GM19035 (cell line): ENCODE measurements at regions not wholly inside any gene's neighbourhood (a gene's known extent, or its start where the extent isn't known, plus 50 kb on each side); places are given as distances from the start of the nearest gene placed in this dataset.
A peak's percentile ranks its signal among the peaks of the same experiment; 100 is the strongest.
"Not testable (repeated sequence)": the region's sequence is repeated elsewhere in the genome, so short reads cannot be mapped to it uniquely, and the experiment has no call there.

ENCODE experiments used
- ATAC-seq: cut with Tn5 transposase; IDR thresholded peaks from one replicate; pipeline ENCODE4 v1.9.1; 2021; ENCODE audit not compliant: unreplicated experiment

DNA sequence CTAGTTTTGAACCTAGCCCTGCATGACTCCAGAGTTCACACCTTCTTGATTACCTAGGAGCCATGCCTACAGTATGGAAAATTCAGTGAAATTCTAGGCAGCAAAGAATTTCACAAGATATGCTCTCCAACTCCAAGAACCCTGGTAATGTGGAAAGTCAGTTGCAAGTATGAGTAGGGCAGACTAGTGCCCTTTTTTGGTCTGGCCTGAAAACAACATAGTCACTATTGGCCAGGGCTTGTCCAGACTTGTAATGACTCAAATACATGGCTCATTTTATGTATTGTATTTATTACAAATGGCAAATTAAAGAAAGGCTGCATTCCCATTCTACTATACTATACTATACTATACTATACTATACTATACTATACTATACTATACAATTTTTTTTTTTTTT lies 160.4 kb downstream of the ESM1 start:
- no peak for ATAC-seq

DNA sequence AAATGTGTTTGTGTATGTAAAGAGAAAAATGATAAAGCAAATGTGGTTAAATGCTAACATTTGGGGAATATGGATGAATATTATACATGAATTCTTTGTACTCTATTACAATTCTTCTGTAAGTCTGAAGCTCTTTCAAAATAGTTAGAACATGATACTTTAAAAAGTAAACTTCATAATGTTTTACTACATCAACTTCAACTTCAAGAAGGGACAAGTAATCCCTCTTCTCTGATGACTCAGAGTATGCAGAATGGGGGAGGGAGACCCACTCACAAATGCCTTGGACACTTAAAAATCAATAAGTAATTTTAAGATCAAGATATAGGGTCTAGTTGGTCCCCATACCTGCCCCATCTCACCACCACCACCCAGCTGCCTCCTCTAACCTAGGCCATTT lies 162.4 kb downstream of the ESM1 start:
- ATAC-seq: no peak

DNA sequence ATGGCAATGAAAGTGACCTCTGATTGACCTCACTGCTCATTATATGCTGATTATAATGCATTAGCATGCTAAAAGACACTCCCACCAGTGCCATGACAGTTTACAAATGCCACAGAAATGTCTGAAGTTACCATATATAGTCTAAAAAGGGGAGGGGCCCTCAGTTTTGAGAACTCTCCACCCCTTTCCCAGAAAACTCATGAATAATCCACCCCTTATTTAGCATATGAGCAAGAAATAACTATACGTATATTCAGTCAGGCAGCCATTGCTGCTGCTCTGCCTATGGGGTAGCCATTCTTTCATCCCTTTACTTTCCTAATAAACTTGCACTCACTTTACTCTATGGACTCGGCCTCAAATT lies 163.1 kb downstream of the ESM1 start:
- ATAC-seq: no peak

DNA sequence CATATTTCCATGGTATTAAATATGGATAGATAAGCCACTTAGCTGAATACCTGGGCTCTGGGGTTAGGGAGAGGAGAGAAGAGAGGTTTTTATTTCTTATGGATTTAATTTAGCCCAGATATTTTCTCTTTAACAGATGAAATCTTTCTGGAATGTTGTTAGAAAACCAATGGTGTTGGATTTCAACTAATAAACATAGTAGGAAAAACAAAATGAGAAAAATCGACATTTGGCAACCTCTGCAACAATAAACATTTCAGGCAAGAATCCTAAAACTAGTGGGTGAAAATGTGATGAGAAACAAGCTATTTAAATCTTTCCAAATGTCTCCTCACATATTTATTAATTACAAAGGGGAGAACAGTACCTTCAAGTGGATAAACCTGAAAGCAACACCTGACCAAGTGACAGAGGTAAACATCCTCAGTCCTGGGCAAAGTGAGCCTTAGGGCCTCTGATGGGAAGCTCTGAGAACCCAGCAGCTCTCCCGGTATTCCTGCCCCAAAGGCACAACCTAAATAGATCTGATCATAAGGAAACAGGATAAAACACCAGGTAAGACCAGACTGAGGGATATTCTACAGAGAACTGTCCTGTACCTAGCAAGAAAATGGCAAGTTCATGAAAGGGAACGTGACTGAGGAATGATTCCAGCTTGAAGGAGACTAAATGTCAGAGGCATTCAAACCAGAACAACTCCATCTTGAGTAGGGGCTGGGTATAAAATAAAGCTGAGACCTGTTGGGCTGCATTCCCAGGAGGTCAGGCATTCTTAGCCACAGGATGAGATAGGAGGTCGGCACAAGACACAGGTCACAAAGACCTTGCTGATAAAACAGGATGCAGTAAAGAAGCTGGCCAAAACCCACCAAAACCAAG lies 163.7 kb downstream of the ESM1 start:
- no peak for ATAC-seq

DNA sequence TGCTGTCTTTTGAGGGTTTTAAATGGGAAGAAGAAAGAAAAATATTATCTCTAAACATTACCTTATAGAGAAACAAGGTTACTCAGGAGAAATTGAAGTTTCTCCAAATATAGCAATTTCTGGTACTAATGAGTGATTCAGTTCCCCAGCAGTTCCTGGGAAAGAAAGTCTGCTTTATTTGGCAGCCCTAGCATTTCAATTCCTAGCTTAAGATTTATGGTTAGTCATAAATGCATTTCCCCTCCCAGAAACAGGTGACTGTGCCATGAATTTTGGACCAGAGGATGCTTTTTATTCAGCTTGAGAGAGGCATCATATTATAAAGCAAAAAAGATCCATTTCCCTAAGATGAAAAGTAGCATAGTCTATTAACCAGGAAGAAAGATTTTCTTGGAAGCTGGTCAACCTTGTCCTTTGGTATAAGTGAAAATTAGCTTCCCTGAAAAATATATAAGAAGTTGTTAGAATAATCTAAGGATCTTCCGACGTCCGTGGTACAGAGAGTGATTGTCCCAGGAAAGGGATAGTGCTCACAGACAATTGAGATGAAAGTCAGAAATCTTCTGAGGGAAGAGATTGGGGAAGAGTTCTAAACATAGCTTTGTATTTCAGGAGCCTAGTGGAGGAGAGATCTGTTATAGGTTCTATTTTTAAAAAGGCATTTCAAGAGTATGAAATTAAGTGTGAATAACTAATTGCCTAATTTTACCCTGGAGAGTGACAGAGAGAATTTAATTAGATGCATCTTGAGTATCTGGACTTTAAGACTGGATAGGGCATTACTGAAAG lies 164.9 kb downstream of the ESM1 start:
- ATAC-seq: no peak

DNA sequence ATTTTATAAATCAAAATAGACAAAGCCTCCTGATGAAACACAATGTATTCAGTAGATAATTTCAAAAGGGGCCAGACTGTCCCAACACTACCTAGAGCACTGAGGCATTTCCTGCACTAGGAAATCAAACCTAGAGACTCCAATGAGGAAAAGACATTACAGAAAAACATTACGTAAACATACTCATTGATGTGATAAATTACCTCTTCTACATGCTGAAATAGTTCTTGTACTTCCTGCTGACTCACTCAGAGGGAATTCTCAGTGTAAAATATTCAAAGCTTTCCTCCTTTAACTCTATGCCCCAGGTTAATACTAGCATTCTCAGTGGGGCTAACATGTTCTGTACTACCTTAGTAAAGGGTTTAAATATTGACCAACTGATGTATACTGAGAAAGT lies 178.0 kb downstream of the ESM1 start:
- ATAC-seq: no peak

DNA sequence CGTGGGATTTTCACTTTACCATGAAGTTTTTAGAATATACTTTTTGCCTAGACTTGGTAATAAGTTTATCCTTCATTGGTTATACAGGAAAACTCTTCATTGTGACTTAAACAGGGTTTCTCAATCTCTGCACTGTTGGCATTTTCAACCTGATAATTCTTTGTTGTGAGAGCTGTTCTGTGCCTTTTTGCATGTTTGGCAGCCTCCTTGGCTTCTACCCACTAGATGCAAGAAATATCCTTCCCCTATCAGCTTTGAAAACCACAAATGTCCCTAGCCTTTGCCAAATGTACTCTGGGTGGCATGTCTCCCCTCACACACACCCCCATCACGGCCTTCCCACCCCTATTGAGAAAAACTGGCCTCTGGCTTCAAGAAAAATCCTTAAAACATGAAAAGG lies 180.9 kb downstream of the ESM1 start:
- no peak for ATAC-seq

DNA sequence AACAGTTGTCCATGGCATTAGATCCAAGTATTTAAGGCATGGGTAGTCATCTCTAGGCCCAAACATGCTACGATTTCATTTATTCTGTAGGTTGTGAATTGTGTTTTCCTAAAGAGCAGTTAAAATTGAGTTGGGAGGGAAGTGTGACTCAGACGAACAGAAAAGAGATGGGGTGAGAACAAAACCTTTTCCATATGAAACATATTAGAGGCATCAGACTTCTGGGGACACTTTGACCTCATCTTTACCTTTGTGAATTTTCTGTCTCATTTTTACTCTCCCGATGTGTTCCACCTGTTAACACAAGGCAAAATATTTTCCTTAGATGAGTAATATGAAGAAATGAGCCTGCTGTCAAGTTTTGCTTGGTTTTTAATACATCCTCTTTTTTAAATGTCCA lies 181.3 kb downstream of the ESM1 start:
- ATAC-seq: no peak

DNA sequence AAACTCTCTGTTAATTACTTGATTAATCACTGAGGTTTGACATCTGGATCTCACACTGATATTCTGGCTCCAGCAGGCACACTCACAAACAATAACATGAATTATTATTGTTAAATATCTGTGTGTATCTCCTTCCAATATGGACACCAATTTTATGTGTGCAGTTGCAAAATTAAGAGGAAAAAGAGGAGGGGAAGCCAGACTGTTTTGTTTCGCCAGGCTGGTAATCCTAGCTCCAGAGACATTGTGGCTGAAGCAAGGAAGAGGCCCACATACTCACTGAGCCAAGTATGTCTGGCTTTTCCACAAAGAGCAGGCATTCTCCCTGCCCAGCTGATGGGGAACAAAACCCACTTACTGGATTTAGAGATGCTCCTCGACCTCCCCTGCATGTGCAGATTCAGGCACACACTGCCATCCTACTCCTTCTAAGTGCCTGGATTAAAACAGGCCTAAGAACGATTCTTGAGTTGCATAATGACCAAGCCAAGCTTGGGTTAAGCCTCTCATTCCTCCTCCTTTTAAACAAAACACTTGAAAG lies 181.9 kb downstream of the ESM1 start:
- no peak for ATAC-seq

DNA sequence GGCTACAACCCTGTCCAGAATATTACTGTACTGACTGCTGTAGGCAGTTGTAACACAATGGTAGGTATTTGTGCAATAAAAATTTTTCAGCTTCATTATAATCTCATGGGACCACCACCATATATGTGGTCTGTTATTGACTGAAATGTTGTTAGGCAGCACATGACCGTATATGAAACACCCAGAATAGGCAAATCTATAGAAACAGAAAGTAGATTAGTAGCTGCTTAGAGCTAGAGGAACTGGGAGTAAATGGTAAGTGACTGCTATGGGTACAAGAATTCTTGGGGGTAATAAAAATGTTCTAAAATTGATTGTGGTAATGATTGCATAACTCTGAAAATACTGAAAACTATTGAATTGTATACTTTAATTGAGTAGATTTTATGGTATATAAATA lies 185.7 kb downstream of the ESM1 start:
- ATAC-seq: peak; percentile 74

DNA sequence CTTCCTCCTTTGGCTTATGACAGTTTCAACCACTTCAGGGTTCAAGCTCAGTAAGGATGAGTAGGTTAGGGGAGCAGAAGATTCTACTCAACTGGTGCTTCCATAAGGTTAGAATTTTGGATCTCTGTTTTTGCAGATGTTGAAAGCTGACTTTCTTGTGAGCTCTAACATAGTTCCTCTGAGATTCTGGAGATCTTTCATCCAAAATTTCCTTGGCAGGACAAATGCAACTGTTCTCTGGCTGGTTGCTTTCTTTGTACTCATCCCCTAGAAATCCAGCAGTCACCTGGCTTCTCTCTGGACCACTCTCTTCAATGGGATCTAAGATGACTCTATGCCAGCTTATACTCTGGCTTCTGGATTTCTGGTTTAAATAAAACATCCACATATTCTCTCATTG lies 189.6 kb downstream of the ESM1 start:
- ATAC-seq: no peak

DNA sequence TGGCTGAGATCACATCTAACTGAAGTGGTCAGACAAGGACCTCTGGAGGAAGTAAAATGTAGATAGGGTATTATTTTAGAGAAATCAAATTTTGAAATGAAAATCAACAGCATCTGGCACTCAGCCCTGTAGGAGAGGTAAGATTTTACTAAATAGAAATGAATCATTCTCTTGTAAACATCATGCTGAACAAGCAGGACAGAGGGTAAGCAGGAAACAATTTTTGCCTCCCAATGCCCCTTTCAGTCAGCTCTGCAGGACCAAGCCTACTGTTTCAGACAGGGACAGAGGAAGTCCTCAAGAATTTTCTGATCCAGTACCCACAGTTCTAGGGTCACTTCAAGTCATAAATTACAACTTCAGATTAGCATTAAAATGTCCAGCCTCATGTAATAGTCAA lies 190.1 kb downstream of the ESM1 start:
- ATAC-seq: no peak

DNA sequence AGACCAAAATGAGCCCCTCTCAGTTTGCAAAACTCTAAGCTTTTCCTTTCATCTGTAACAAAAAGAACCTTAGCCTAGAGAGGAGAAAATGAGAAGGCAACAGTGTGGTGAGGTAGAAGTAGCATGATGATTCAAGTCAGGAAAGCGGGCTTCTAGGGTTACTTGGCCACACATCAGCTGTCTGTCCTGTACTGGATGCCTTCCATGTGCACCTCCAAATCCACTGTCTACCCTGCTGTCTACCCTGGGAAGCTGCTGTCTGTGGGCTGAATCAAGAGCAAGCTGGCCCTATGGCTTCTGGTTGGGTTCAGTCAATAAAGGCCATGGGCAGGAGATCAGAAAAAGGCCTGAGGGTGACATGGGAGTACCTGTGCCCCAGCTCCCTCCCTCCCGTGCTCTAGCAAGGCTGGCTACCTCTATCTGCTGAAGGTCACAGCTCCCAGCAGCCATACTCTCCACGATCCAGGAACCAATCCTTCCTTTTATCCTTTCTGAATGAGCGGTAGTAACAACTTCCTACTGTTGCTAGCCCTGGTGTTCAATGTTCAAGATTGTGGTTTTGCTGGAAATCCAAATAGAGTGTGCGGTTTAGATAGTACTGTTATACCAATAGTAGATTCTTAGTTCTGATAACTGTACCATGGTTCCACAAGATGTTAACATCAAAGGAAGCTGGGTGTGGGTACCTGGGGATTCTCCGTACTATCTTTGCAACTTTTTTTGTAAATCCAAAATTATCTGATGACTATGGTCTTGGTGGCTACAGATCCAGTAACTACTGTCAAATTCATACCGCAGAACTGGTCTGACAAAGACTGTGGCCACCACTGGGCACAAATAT lies 191.0 kb downstream of the ESM1 start:
- no peak for ATAC-seq

DNA sequence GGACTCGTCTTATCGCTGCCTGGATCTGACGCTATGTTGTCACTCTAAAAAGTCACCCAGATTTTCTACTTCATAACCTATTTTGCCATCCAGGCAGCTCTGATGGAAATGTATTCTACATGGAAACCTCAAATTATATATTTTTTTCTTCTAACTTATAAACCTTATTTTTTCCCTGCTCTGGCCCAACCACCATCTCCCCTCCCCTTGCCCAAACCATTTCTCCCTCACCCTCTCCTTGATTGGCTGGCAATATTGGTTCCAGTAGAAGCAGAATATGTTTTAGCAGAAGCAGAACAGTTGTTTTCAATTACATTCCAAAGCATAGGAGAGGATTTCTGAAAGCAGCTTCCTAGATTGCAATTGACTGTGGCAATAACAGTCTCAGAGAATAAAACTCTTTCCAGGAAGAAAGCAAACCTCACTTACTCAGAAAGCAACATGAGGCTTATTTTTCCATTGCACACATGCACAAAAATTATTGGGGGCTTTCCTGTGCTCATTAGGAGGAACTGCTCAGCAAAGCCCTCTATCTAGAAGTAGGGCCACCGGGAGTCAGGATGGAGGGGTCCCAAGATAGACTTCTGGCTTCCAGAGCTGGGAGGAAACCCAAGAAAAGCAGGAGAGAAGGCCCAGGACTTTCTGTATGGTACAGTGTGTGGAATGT lies 191.8 kb downstream of the ESM1 start:
- no peak for ATAC-seq

DNA sequence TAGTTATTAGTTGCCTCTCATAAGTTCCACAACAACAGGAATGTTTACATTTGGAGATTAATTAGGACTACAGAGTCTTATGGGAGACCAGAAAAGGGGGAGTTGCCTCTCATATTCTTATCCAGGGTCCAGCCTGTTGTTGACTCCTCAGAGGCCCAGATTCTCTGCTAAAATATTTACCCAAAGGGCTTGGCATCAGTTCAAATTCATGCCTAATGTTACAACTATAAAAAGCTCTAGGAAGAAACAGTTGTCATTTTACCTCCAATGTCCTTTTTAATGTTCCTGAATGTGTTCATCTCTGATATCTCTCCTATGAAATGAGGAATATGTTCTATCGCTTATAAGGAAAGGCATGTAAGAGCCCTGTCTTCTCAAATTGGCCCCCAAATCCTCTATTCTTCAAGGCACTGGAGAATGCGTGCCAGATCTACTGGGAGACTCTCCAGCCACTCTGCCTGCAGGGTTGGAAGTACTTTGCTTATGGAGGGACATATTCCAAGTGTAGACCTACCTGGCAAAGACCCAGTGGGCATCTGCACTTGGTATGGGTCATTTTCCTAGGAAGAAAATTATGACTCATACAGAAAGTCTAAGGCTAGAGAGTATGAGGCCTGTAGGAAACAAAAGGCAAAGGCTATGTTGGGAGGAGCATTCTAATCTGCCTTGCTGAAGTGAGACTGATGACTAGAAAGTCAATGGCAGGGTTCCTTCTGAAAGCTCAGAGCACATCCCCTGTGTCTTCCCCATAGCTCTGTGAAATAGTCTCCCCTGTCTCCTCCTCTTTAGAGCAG lies 192.6 kb downstream of the ESM1 start:
- no peak for ATAC-seq

DNA sequence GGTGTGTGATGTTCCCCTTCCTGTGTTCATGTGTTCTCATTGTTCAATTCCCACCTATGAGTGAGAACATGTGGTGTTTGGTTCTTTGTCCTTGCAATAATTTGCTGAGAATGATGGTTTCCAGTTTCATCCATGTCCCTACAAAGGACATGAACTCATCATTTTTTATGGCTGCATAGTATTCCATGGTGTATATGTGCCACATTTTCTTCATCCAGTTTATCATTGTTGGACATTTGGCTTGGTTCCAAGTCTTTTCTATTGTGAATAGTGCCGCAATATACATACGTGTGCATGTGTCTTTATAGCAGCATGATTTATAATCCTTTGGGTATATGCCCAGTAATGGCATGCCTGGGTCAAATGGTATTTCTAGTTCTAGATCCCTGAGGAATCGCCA lies 197.5 kb downstream of the ESM1 start:
- not testable (repeated sequence) for ATAC-seq

DNA sequence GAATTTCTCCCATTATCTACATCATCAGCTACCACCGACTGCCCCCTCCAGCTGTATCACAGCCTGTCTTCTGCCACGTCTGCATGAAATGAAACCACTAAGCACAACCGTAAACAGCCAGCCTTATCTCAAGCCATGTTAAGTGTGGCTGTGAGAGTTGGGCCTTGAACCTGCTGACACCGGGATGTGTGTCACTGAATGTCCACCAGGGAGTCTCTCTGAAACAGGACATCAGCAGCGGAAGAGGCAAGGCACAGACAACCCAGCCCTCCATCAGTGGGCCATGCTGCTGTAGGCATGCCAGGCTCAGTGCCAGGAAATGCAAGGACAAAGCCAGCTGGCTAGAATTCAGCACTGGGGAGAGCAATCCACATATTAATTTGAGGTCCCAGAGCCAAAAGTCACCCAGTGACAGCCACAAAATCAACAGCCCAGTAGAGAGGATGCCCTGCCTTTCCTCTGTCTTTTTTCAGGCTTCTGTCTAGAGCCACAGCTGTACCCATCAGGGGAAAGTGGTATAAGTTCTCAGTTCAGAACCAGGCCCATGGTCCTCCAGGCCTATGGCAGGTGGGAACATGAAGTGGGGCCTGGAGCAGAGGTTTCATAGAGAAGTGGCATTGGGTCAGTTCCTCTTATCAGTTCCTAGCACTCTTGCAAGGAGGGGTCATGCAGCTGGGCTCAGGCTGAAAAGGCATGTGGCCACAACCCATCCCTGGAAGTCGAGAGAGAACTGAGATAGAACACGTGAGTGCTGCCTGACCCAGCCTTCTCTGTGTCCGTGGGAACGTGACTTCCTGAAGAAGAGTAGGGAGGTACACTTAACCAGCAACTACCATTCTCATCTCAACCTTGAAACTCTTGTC lies 199.4 kb downstream of the ESM1 start:
- ATAC-seq: no peak

DNA sequence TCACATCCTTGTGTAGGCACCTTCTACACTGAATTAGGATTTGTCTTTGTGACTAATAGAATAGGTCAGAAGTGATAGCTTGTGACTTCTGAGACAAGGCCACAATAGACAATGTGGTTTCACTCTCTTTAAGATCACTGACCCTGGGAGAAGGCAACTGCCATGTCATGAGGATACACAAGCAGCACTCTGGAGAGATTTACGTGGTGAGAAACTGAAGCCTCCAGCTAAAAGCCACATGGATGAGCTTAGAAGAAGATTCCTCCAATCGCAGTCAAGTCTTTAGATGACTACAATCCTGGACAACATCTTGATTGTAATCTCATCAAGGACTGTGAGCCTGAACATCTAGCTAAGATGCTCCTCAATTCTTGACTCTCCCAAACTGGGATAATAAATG lies 206.6 kb downstream of the ESM1 start:
- ATAC-seq: no peak

DNA sequence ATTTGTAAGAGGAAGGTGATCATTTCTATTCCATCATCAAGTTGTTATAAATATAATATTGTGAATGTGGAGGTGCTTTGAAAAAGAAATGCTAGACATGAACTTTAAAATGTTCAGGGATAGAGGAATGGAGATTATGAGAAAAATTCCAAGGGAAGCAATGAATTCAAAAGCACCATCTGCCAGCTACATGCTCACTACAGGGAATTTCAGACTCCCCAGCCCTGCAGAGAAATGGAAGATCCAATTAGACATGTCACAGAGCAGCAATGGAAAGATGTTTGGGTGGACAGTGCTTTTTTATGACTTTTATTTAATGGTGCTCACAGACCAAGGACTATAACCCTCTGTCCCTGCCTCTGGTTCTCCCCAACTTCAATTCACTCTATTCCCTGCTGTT lies 209.7 kb downstream of the ESM1 start:
- no peak for ATAC-seq
